Right atrium auricular region (tissue), 2 donors: ENCODE measurements at regions not wholly inside any gene's neighbourhood (a gene's known extent, or its start where the extent isn't known, plus 50 kb on each side); places are given as distances from the start of the nearest gene placed in this dataset.
"Not testable (repeated sequence)": the region's sequence is repeated elsewhere in the genome, so short reads cannot be mapped to it uniquely, and the experiment has no call there.

Source experiments
- DNase-seq: peaks from one replicate; pipeline ENCODE4 v3.0.0-alpha.2; 2019; ENCODE audit warnings: low spot score
- H3K27ac ChIP-seq, 2 donors: fragments of 200-600 bp; sonication (generic); 1 replicate in 1 of 2; 2 replicates in 1 of 2; pipeline ENCODE4 v1.5.1; 2016 to 2019
- H3K27me3 ChIP-seq, 2 donors: fragments of 200-600 bp; sonication (generic); one replicate each; pipeline versions ENCODE4 v1.5.1 to v1.6.0; 2017 to 2019
- H3K36me3 ChIP-seq: fragments of 200-600 bp; sonication (generic); one replicate; pipeline ENCODE4 v1.5.1; 2016
- H3K4me1 ChIP-seq, 2 donors: fragments of 200-600 bp; sonication (generic); one replicate each; pipeline versions ENCODE4 v1.5.1 to v1.6.0; 2017 to 2019
- H3K4me3 ChIP-seq, 2 donors: fragments of 200-600 bp; sonication (generic); 1 replicate in 1 of 2; 2 replicates in 1 of 2; pipeline ENCODE4 v1.5.1; 2017 to 2019; ENCODE audit warnings: mild to moderate bottlenecking in 1 of 2, moderate library complexity in 1 of 2
- H3K9me3 ChIP-seq, 2 donors: fragments of 200-600 bp; sonication (generic); one replicate each; pipeline ENCODE4 v1.5.1; 2019
- CTCF ChIP-seq, 2 donors: fragments of 200-600 bp; sonication (generic); IDR thresholded peaks; one replicate each; pipeline ENCODE4 v1.5.1; 2019; ENCODE audit warnings: antibody characterized with exemption in 2 of 2

GRCh38 chr4:18106620-18107019 is 85.1 kb upstream of the LCORL start:
- no peaks in the 10 kb centered on the region for H3K9me3 ChIP-seq
- no peak for TF ChIP-seq CTCF (IDR thresholded peaks at IDR 0.05)
- H3K36me3 ChIP-seq = no peaks in the 10 kb centered on the region
- DNase-seq = no peak
- H3K4me3 ChIP-seq = no peak overlapping the region
- H3K27me3 ChIP-seq = no peaks in the 10 kb centered on the region
- H3K27ac ChIP-seq = no peak overlapping the region
- H3K4me1 ChIP-seq = no peaks in the 10 kb centered on the region

- no peaks in the 10 kb centered on the region for H3K4me1 ChIP-seq
- H3K27me3 ChIP-seq = no peaks in the 10 kb centered on the region
- no peaks in the 10 kb centered on the region for H3K9me3 ChIP-seq
- no peak for DNase-seq
- no peak overlapping the region for H3K27ac ChIP-seq
- no peak for TF ChIP-seq CTCF (IDR thresholded peaks at IDR 0.05)
- H3K4me3 ChIP-seq = no peak overlapping the region
- no peaks in the 10 kb centered on the region for H3K36me3 ChIP-seq
Observed at GRCh38 chr4:18105030-18106011, 83.8 kb upstream of the LCORL start.

GRCh38 chr4:18103876-18104605 is 82.5 kb upstream of the LCORL start:
- Histone ChIP-seq H3K4me1 (no peaks in the 10 kb centered on the region), H3K9me3 (no peaks in the 10 kb centered on the region), H3K27ac (no peak overlapping the region), H3K36me3 (no peaks in the 10 kb centered on the region), H3K4me3 (no peak overlapping the region), H3K27me3 (no peaks in the 10 kb centered on the region)
- TF ChIP-seq CTCF (IDR thresholded peaks at IDR 0.05) = no peak
- no peak for DNase-seq

- TF ChIP-seq CTCF (IDR thresholded peaks at IDR 0.05) = no peak
- no peaks in the 10 kb centered on the region for H3K9me3 ChIP-seq
- no peaks in the 10 kb centered on the region for H3K27me3 ChIP-seq
- no peak overlapping the region for H3K27ac ChIP-seq
- DNase-seq = no peak
- no peak overlapping the region for H3K4me3 ChIP-seq
- H3K36me3 ChIP-seq = no peaks in the 10 kb centered on the region
- H3K4me1 ChIP-seq = no peaks in the 10 kb centered on the region
Observed at GRCh38 chr4:18100657-18101056, 79.1 kb upstream of the LCORL start.

- H3K4me3 ChIP-seq, H3K4me1 ChIP-seq, DNase-seq, H3K27ac ChIP-seq, H3K9me3 ChIP-seq, H3K27me3 ChIP-seq, H3K36me3 ChIP-seq: not testable (repeated sequence)
Observed at GRCh38 chr4:18090447-18090846, 68.9 kb upstream of the LCORL start.

GRCh38 chr4:18082236-18082635 is 60.7 kb upstream of the LCORL start:
- Histone ChIP-seq H3K36me3 (no peaks in the 10 kb centered on the region), H3K4me3 (no peak overlapping the region), H3K9me3 (no peaks in the 10 kb centered on the region), H3K27me3 (no peaks in the 10 kb centered on the region), H3K27ac (no peak overlapping the region), H3K4me1 (no peaks in the 10 kb centered on the region)
- no peak for TF ChIP-seq CTCF (IDR thresholded peaks at IDR 0.05)
- DNase-seq = no peak
